COR-L47 (cell line): ENCODE measurements at regions not wholly inside any gene's neighbourhood (a gene's known extent, or its start where the extent isn't known, plus 50 kb on each side); places are given as distances from the start of the nearest gene placed in this dataset.
"Not testable (repeated sequence)": the region's sequence is repeated elsewhere in the genome, so short reads cannot be mapped to it uniquely, and the experiment has no call there.

Experiments
- DNase-seq: peaks from one replicate; lab custom pipeline; 2025; lab: John Stamatoyannopoulos, UW

DNA sequence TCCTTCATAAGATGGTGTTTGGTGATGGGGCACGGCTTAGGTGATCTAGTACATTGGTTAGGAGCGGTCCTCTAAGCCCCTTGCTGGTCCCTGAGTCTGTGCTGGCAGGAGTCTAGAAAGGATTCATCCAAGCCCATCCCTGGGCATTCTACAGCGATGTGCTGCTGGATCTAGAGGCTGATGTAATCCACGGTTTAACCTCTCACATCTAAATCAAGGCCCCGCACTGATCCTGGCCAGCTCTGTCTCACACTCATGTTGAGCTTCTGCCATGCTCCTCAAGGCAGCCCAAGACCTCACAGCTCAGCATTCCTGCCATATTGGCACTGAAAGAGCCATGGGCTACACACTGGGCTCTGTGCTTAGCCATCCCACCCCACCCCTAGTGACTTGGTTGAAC, 664.8 kb downstream of the STK39 start:
- no peak for DNase-seq

DNA sequence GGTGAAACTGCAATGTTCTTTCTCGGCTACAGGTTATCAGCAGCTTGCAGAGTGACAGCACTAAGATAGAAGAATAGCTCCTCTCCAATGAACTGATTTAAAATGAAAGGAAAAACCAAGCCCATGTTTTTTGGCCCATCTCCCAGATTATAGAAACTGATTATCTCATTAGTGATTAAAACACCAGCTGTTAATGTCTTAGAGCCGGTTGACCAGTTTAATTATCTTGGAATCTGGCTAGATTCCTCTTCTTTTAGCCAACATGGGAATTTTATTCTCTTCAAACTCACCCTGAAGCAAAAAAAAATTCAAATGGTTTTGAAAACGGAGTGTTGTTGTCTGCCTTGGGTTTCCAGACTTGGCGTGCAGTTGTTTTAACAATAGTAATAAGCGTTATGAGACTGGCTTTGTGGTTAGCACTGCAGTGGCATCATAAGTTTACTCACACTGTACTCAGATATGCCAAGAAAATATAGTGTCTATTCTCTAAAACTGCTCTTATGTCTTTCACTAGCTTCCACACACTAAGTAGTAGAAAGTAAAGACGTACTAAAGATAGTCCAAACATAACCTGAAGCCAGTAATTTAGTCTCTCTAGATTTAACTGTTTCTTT, 665.3 kb downstream of the STK39 start:
- peak; percentile 63 for DNase-seq

DNA sequence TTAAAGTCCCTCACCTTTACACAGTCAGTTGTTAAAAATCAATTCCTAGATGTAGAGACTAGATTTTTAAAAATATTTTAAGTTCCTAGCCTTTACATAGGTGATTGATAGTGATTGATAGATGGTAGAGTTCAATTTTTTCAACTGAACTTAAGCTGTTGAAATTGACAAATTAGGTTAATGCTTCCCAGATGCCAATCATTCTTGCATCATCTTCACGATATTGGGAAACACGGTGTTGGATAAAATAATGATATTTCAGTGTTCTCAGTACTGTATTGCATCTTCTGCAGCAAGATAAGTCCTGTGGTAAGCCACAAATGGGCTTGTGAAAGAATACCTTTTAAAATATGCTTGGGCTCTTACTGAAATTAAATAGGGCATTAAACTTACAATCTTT, 667.6 kb downstream of the STK39 start:
- no peak for DNase-seq

DNA sequence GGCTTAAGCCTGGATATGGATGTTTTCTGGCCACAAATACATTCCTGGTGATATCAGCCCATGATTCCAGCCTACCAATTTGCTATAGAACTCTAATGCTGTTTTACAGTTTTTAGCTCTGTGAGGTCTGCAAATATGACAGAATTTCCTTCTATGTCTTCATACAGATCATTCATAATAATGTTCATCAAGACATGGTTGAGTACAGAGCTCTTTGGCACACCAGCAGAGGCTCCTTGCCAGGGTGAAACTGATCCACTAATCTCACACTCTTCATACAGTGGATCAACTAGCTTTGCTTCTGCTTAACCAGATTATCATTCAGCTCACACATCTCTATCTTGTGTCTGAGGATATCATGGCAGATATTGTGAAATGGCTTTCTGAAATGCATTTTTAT, 672.1 kb downstream of the STK39 start:
- no peak for DNase-seq

DNA sequence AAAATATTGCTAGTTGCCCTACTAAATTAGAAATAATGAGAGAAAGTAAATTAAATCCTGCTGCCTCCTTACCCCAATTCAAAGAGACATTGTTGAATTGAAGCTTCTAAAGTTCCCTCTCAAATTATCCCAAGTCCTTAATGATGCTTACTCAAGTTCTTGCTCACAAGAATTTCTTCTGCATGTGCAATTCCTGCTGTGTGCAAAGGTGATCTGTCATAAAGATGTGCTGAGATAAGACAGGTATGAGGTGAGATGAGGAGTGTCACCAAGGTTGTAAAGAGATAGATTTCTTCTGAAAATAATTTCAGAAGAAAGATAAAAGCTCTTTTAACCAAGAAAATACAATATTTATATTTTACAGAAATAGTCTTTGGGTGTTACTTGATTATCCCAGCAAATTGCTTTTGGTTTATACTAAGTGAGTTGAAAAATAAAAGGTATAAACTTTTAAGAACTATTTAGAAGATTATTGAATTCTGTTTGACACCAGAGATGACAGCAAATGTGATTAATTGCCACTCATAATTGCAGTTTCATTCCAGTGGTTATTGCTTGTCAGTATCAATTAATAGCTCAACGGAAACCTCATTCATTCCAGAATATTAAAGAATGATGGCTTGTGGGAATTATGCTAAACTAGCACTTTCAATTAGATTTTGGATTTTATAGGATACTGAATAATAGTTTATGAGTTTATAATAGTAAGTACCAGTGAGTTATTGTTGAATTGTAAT, 674.3 kb downstream of the STK39 start:
- DNase-seq: no peak

DNA sequence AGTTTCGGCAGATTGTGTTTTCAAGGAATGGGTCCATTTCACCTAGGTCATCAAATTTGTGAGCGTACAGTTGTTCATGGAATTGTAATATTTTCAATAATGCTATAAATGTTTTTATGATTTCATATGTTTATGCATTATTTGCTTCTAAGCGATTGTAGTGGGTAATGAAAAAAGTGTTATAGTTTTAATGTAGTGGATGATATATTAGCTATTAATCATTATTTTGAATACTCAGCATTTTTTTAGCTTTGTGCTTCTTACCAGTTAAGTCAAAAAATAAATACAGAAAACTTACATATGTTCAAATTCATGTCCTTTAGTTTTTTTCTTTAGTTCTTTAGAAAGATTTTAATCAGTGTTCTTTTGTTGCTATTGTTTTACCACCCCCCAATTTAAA, 677.0 kb downstream of the STK39 start:
- DNase-seq: no peak

DNA sequence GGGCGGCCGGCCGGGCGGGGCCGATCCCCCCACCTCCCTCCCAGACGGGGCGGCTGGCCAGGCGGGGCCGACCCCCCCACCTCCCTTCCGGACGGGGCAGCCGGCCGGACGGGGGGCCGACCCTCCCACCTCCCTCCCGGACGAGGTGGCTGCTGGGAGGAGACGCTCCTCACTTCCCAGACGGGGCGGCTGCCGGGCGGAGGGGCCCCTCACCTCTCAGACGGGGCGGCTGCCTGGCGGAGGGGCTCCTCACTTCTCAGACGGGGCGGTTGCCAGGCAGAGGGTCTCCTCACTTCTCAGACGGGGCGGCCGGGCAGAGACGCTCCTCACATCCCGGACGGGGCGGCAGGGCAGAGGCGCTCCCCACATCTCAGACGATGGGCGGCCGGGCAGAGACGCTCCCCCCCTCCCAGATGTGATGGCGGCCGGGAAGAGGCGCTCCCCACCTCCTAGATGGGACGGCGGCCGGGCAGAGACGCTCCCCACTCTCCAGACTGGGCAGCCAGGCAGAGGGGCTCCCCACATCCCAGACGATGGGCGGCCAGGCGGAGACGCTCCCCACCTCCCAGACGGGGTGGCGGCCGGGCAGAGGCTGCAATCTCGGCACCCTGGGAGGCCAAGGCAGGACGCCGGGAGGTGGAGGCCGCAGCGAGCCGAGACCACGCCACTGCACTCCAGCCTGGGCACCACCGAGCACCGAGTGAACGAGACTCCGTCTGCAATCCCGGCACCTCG, 675.8 kb downstream of the XIRP2 start:
- not testable (repeated sequence) for DNase-seq

DNA sequence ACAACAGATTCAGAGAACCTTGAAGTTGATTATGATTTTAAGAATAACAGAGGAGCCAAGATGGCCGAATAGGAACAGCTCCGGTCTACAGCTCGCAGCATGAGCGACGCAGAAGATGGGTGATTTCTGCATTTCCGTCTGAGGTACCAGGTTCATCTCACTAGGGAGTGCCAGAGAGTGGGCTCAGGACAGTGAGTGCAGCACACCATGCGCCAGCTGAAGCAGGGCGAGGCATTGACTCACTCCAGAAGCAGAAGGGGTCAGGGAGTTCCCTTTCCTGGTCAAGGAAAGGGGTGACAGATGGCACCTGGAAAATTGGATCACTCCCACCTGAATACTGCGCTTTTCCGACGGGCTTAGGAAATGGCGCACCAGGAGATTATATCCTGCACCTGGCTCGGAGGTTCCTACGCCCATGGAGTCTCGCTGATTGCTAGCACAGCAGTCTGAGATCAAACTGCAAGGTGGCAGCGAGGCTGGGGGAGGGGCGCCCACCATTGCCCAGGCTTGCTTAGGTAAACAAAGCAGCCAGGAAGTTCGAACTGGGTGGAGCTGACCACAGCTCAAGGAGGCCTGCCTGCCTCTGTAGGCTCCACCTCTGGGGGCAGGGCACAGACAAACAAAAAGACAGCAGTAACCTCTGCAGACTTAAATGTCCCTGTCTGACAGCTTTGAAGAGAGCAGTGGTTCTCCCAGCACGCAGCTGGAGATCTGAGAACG, 670.2 kb downstream of the XIRP2 start:
- not testable (repeated sequence) for DNase-seq

DNA sequence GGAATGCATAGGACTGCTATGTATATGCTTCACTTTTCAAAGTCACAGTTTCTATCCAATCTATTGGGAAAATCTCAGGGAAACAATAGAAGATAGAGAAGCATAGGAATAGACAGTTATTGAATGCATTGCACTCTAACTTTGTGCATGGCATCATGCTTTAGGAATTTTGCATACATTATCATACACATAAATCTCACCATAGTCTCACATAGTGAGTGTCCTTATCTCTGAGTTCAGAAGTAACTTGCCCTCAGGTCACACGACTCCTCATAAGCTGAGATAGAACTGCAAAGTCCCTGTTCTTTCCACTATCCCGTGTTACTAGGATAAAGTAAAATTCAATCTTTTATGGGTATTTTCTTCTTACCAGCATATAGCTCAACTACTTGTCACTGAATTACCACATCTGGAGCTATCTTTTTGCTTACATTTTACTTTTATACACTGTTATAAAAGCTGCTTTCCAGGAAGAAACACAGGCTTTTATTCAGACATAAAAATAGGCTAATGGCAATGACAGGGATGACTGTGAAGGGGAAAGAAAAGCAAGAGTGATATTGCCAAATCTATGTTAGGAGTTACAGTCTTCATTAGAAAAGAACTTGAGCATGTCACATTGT, 666.9 kb downstream of the XIRP2 start:
- no peak for DNase-seq

DNA sequence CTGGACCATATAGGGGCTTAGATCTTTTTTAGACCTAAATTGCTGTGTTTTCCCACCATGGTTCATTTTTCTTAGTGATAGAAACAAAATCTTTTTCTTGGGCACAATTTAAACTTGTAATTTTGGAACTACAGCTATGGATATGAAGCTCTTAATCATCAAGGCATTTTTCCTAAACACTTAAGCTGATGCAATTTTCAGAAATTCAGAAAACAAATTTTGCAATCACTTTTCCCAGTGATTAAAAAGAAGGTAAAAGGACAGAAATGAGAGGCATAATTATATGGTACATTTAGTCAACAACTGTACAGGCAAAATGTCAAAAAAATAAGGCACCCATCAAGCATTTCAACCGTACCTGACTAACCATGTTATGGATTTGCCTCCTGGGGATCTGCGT, 665.4 kb downstream of the XIRP2 start:
- no peak for DNase-seq

DNA sequence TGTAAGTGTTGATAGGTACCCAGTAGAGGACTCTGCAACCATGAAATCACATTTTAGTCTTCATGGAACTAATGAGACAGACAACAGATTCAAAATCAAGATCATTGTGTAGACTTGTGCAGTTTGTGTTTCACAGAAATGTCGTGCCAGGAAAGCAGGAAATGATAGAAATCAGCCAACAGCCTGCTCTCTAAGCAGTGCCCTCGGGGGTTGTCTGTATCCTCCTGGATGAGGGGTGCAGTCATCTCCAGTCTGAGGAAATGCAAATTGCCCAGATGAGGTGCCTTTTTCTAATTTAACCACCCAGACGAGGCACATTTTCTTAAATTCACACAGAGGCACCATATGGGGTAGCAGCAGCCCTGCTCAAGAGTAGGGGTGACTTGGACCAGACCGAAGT, 663.1 kb downstream of the XIRP2 start:
- no peak for DNase-seq

DNA sequence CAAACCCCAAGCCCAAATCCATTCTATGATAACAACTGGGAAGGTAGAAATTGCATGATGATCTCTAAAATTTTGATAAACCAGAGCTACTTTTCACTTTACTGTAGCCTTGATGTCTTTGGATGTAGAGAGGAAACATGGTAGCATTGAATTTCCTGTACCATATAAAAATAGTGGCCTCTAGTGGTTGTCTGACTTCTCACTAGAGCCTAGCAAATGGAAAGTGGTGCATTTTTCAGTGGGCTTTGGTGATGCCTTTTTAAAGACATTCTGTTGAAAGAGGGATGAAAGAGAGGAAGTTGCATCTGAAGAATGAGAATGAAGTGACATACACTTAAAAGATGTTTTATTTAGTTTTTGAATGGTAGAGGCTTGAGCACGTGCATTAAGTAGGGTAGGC, 662.2 kb downstream of the XIRP2 start:
- peak; percentile 31 for DNase-seq

DNA sequence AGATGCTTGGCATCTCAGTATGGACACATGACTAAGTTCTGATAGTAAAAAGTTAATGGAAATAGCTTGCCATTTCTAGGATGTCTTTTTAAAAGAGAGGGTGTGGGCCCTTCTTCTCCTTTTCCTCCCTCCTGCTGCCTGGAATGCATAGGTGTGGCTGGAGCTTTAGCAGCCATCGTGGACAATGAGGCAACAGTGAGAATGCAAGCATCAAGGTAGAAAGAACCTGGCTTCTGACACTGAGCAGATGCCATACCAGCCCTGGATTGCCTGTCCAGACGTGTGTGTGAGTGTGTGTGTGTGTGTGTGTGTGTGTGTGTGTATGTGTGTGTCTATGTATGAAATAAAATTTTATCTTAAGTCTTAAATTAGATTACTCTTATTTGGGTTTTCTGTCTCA, 660.1 kb downstream of the XIRP2 start:
- no peak for DNase-seq

DNA sequence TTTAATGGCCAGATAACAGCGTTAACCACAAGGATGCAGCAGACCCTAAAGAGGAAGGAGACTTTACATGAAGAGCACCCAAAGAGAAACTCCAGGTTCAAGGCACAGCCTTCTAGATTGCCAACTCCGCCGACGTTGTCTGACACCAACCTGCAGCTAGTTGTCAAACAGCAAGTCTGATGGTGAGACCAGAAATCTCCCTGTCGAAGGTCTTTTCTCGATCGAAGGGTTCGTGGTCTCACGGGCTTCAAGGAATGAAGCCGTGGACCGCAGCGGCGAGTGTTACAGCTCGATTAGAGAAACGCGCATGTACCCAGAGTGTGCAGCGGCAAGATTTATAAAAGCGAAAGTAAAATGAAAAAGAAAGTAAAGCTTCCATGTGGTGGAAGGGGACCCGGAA, 656.3 kb downstream of the XIRP2 start:
- no peak for DNase-seq

DNA sequence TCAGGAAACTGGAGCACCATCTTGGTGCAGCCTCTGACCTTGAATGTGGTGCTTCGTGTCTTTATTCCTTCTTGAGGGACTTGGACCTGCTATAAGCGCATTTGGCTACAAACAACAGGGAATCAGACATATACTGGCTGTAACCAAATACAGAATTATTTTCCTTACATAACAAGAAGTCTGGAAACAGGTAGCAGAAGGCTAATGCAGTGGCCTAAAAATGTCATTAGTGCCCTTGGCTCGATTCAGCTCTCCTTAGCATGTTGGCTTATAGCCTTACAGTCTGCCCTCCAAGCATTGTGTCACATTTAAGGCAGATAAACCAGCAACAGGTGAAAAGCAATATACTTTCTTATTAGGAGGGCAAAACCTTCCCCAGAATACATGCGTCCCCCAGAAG, 655.4 kb downstream of the XIRP2 start:
- DNase-seq: no peak

DNA sequence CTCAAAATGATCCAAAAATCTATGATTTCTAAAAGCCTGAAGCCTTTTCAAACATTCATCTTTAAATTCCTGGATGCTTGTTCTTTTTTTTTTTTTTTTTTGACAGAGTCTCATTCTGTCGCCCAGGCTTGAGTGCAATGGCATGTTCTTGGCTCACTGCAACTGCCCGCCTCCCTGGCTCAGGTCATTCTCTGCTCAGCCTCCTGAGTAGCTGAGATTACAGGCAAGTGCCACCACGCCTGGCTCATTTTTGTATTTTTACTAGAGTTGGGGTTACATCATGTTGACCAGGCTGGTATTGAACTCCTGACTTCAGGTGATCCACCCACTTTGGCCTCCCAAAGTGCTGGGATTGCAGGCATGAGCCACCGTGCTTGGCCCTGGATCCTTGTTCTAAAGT, 649.5 kb downstream of the XIRP2 start:
- DNase-seq: no peak

DNA sequence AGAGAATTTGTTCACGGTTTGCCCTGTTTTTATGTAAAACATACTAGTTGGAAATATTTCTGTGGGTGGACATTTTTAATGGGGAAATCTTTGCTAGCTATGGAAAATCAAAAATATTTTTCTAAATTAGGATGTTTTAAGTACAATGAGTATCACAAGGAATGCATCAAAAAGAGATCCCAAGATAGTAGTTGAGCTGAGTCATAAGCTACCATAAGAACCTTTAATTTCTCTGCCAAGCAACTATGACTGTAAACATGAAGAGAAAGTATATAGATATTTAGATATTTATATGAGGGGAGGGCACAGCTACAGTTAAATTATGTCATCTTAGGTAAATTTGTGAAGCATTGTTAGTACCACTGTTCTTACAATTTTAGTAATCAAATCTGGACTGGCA, 646.2 kb downstream of the XIRP2 start:
- DNase-seq: no peak

DNA sequence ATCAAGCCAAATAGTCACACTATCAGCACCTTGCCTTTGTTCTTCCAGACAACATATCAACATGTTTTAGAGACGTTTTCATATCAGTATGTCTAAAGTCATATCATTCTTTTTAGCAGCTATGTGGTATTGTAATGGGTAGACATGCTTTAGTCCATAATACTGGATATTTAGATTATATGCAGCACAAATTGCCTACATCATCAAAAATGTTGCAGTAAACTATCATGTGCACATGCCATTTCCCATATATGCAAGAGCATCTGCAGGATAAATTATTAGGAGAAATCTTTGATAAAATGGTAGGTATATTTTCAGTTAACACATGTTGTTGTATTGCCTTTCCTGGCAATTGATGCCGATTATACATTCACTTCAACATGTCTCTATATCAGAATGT, 636.5 kb downstream of the XIRP2 start:
- no peak for DNase-seq

DNA sequence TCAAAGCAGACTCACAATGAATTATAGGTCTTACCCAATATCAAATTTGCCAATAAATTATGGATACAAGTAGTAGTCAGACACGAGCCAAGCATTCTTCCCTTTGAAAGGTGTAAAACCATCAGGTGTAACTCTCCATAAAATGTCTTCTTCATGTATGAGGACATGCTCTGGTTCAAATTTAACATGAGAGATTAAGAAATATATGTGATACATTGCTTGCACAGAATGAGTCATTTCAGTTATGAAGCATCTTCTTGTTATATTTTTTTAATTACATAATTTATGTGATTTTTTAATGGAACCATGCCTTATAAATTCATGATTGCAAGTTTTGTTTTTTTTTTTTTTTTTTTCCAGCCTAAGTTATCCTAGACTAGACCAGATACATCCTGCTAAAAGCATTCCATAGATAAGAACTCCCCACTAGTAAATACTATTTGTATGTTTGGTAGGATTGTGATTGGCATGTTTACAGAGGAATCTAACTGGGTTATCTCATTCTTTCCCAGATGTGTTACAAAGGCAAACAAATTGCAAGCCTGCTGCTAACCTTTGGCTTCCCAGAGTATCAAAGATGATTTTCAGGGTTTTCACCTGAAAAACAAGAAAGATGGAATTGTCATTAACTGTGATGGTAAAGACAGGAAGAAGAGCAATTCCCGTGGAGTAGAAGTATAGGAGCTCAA, 621.9 kb downstream of the XIRP2 start:
- no peak for DNase-seq

DNA sequence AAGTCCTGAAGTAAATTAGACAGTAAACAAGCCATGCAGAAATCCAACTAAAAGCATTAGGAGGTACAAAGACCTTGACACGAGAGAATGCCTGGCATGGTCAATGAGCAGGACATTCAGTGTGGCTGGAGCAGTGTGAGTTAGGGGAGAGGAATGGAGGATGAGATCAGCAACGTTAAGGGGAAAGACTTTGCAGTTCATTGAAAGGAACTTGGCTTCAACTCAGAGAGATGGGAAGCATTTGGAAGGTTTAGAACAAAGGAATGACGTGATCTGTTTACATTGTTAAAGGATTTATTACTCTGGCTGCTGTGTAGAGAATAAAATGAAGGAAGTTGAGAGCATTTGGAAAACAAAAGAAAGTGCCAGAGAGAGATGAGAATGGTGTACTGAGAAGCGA, 621.3 kb downstream of the XIRP2 start:
- peak; percentile 55 for DNase-seq

DNA sequence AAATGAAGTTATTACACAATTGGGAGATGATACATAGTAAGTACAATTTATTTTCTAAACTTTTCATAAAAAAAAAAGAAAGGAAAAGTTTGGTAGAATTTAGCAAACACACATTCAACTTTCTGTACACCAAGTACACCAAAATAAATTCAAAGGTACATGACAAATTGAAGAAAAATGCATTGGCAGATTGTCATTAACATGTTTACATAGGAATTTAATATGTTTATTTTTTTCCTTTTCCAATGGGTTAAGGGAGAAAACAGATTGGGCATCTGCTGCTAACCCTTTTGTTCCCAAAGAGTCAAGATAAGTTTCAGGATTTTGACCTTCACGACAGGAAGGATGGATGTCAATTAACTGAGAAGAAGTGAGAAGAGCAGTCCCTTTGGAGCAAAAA, 620.4 kb downstream of the XIRP2 start:
- no peak for DNase-seq

DNA sequence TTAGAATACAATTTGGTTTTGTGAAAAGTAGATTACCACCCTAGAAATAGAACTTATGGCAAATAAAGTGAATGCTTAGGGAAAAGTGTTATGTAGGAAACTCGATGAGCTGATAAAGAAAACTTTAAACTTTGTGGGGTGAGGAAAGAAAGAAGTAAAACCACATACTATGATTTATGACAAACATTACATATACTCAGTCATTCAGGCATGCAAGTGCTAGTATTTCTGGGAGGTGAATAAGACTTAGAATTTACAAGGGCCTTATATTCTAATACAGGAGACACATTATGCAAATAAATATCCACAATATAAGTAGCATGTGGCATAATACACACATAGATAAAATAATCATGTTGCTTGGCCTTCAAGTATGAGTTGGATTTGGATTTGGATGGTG, 618.1 kb downstream of the XIRP2 start:
- no peak for DNase-seq
